ENCODE measurements at regions not wholly inside any gene's neighbourhood (a gene's known extent, or its start where the extent isn't known, plus 50 kb on each side); places are given as distances from the start of the nearest gene placed in this dataset.

DNA sequence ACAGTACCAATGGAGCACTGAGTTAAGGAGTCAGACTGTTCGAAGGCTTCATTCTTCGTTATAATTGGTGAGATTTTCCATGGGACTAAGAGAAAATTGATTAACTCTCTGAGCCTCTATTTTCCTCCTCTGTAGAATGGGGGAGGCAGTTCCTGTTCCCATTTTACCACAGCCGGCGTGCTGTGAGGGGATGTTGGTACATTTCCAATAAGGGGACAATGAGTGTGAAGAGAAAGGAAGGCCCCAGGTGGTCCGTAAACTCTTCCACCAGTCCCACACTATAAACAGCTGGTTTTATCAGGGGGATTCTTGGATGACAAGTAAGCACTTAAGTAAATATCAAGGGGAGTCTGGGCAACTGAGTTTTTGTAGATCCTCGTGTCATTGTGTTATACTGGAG is 109.9 kb downstream of the DAD1 start:
- no peak for DNase-seq (ENCODE audit: extremely low spot score, insufficient read length, low read depth)
- FAIRE-seq, result no peak

DNA sequence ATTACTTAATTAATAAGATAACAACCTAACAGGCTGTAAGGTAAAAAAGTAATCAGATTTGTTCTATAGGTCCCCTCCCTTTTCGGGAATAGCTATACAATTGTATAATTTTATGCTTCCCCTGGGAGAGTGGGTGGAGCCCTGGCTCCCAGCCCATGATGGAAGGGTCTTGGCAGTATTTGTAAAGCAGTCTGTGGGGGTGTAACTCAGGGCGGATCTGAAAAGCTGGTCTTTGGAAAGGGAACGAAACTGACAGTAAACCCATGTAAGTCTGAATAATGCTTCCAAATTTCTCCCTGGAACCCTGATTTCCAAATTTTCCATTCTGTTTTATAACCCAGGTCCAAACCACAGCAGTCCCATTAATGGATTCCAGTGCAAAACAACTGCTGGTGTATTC is 110.4 kb downstream of the DAD1 start:
- FAIRE-seq, result peak; percentile 62
- no peak for DNase-seq (ENCODE audit: extremely low spot score, insufficient read length, low read depth)

DNA sequence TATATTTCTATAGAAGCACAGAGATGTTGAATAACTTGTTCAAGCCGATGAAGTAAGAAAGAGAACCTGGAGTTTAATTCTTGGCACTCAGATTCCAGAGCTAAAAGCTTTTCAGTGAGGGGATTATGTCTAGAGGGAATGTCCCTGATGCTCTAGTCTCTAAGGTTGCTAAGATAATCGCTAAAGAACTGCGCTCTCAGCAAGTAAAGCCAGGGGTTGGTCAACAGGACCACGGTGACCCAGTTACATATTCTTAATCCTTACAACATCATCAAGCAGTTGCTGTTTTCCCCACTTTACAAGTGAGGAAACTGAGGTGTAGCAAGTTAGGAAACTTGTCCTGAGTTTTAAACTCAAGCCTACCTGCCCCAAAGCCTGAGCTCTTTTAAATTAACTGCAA is 110.8 kb downstream of the DAD1 start:
- DNase-seq (ENCODE audit: extremely low spot score, insufficient read length, low read depth) (no peak), FAIRE-seq (peak; percentile 15)

DNA sequence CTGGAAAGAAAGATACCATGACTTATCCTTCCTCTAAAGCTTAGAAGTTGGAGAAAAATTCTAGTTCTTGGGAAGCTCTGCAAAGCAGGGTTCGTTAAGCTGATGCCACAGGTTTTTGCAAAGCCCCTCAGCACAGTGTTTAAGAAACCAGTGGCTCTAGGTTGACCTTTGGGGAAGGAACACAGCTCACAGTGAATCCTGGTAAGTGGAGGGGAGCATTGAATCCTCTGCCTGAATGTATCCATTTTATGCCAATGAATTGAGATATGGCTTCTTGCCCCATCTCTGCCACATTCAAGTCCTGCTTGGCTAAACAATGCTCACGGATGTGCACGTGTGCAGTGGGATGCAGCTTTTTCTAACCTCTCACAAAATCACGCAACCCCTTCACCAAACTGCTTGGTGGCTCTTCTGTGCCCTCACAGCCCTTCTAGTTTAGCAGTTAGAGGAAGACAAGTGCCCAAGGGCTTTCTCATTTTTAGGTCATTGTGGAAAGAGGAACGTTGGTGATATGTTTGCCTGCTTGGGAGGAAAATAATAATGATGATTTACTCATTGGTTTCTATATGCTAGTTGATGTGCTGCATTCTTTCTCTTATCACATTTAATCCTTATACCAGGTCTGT is 111.3 kb downstream of the DAD1 start:
- DNase-seq (ENCODE audit: extremely low spot score, insufficient read length, low read depth), result no peak
- FAIRE-seq, result no peak

DNA sequence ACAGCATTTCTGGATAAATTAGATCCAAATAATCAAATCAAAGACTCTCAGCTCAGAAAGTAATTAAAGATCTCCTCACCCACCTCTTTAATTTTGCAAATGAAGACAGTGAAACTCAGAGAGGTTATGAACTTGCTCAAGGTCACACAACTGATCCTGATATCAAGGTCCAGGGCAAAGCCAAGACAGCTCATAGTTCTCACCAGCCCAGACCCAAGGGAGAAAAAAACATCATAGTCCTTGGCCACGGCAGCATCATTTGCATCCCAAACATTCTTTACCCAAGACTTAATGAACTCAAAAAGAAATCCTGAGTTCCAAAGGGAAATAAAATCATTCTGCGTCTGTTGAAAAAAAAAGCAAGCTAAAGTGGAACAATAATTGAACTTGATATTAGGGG is 112.1 kb downstream of the DAD1 start:
- no peak for DNase-seq (ENCODE audit: extremely low spot score, insufficient read length, low read depth)
- no peak for FAIRE-seq

DNA sequence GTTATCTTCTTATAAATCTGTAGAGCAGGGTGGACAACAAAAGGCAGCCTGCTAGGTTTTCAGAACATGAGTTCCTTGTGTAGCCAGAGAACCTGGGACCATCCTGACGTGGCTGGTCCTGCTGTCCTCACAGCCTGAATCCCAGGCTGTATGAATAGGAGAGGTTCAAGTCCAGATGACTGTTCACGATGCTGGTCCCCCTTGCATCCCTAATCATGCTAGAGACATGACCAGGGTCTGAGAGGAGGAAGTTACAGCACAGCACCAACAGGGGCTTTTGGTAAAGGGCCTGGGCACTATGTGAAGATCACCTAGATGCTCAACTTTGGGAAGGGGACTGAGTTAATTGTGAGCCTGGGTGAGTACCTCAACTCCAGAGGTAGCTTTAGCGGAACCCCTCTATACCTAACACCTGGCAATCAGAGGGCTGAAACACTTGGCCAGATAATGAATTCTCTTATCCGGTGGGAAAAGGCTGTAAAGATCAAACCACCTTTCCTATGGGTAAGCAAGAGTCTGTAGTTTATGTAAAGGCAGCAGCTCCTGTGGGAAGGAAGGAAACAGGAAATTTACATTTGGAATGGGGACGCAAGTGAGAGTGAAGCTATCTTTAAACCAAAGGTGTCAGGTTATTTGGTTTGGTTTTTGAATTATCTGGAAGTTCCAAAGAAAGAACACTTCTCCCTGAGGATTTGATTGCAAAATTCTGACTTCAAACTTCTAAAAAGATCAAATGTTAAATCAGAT is 112.8 kb downstream of the DAD1 start:
- FAIRE-seq (no peak), DNase-seq (ENCODE audit: extremely low spot score, insufficient read length, low read depth) (no peak)

DNA sequence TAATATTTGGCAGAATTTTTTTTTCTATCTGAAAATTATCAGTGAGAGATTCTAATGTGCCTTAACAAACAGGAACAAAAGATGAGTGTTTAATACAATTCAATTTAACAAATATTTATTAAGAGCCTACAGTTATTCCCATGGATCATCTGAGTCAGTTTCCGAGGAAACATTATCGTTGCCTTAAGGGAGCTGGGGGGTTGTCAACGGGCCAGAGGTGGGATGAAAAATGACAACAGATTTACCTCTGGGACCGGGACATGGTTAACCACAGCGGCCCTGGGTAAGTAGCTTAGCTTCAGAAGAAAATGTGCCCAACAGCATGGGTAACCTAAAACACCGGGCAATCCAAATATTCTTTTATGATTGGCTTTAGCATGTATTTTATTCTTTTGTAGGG is 113.6 kb downstream of the DAD1 start:
- FAIRE-seq (no peak), DNase-seq (ENCODE audit: extremely low spot score, insufficient read length, low read depth) (no peak)

DNA sequence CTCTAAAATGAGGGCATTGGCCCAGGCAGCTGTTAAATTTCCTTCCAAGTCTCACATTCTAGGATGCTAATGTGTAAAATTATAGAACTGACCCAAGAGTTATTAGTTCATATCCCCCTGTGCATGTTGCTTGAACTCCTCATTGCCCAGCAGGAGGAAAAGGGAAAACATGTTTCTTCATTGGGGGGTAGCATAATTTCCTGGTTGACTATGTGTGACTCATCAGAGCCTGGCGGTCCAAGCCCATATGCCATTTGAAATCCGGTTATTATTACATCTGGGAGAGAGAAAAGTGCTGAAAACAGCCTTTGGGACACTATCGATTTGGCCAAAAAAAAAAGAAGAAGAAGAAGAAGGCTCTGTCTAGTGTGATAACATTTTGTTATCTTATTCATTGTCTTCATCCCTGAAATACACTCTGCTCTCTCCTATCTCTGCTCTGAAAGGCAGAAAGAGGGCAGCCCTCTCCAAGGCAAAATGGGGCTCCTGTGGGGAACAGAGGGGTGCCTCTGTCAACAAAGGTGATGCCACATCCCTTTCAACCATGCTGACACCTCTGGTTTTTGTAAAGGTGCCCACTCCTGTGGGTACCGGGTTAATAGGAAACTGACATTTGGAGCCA is 114.2 kb downstream of the DAD1 start:
- no peak for FAIRE-seq

DNA sequence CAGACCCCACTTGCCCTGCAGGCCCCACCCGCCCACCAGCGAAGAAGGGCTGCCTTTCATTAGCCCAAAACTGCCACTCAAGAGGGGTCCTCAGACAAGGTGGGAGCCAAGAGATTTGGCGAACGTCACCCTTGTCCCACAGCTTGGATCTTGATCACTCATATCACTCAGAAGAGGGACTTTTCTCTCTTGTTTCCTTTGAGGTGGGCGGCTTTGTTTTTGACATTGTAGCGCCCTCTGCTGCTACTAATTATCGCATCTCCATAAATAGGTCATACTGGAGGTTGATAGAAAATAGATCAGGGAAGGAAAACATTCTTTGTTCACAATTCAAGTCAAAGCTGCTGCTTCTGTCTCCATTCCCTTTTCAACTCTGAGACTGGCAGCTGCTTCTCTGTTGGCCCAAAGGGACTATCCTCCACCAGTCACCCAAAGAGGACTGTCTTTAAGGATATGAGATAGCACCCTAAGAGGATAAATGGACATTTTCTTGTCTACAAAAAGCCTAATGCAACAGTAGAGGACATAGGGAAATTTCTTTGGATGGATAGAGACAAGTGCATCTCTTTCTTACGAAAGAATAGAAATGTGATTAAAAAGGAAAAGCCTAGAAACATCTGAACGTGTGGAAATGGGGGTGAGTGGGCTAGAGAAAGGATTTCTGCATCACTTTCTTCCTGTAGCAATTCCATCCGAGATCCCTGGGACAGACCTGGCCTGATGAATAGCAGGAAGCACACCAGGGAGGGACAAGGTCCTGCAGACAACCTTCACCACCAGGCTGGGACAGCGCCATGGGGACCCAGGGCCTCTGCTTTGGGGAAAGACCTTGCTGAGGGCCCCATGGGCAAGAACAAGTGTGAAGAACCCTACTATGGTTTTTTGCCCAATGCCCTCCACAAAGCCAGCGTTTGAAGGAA is 115.8 kb downstream of the DAD1 start:
- peak; percentile 92 for FAIRE-seq
- DNase-seq (ENCODE audit: extremely low spot score, insufficient read length, low read depth), result no peak

More for the DNA sequence above, 114.2 kb downstream of the DAD1 start:
- DNase-seq (ENCODE audit: extremely low spot score, insufficient read length, low read depth), result no peak

DNA sequence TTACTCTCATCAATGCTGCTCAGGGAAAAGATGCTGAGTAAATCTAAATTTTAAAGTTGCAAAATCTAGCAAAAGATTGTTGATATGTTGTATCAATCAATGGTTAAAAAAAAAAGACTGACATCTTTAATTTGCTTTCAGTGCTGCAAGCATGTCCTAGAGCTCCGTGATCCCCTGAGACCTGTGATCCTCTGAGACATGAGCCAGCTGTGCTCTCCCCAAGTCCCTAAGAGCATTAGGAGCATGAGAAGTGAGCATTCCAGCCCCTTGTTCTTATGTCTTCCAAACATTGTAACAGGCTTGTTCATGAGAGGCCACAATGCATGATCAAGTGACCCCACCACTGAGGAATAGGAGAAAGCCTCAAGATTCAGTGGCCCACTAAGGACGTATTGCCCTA is 116.6 kb downstream of the DAD1 start:
- FAIRE-seq, result no peak
- DNase-seq (ENCODE audit: extremely low spot score, insufficient read length, low read depth), result no peak

DNA sequence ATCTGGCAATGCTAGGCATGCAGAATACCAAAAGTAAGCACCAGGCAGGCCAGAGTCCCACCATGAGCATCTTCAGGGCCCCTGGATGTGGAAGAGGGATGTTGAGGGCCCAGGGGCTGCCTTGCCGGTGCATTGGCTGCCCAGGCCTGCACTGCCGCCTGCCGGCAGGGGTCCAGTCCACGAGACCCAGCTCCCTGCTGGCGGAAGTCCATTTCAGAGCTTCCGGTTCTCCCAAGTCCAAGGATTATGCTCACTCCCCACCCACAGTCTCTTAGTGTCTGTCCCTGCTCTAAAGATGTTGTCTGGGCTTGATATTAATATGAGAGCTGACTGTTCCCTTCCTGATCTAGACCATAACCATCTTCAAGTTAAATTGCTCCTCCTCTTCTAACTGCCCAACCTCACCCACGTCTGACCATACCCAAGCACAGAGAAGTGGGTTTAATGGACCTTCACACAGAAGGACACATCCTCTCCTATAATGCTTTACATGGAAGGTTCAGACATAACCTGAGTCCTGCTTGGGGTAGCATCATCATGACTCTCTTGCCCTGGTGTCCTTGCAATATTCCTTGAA is 117.4 kb downstream of the DAD1 start:
- DNase-seq (ENCODE audit: extremely low spot score, insufficient read length, low read depth) (no peak), FAIRE-seq (no peak)

DNA sequence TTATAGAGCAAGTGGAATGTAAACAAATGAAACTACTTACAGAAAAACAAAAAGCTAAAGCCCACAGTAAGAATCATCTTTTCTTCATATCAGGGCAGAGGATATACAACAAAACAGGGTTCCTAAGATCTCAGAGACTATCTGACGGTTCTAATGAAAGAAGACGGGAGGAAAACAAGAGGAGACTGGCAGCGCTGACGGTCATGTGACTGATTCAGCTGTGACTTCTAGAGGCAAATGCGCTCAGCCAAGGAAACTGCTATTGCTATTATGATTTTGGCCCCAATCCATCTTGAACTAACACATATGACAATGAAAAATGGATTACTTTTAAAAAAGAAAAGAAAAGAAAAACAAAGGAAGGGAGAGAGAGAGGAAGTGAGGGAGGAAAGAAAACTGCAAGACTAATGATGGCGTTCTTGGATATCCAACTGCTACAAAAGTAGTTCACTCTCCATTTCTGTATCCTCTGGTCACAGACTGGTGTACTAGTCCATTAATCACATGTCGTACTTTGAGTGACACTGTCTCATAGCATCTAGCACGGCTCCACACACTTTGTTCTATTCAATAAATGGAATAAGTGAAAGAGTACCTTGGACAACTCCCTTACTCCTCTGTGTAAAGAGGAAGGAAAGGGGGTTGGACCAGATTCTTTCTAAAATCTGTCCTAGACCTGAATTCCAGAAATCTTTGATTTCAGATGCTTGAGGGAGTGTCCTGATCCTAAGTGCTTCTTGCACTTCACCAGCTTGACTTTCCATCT is 119.3 kb downstream of the DAD1 start:
- no peak for DNase-seq (ENCODE audit: extremely low spot score, insufficient read length, low read depth)
- FAIRE-seq, result no peak

DNA sequence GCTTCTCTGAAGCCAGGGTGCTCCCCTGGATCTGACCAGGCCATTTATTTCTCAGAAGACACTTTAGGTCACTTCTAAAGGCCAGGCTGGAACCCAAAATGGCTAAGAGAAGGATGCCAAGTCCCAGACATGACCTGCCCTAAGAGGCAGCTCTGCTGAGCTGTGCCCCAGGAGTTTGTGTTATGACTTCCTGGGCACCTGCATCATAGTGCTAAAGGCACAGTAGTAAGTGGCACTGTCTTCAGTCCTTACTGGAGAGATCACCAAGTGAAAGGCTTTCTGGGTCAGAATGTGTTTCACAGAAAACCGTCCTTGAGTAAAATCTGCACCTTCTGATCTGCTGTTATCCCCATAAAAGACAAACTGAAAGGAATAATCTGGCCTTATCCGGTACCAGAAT is 120.2 kb downstream of the DAD1 start:
- DNase-seq (ENCODE audit: extremely low spot score, insufficient read length, low read depth) (no peak), FAIRE-seq (no peak)

DNA sequence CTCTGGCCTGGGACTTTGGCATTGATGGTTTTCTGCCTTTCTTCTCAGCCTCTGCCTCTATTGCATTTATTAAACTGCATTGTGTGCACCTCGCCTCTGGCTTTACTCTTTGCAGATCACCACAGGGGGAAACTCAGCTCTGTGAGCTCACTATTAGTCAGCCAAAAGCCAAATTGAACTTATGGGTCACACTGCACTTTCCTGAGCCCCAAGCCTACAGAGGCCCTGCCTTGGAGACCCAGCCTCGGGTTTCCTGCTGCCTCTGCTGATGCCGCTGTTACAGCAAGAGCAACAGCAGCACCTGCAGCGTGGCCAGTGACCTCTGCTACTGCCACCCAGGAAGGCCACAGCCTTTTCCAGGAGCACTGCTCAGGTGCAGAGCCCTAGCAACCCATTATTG is 122.5 kb downstream of the DAD1 start:
- no peak for DNase-seq (ENCODE audit: extremely low spot score, insufficient read length, low read depth)
- peak; percentile 78 for FAIRE-seq

DNA sequence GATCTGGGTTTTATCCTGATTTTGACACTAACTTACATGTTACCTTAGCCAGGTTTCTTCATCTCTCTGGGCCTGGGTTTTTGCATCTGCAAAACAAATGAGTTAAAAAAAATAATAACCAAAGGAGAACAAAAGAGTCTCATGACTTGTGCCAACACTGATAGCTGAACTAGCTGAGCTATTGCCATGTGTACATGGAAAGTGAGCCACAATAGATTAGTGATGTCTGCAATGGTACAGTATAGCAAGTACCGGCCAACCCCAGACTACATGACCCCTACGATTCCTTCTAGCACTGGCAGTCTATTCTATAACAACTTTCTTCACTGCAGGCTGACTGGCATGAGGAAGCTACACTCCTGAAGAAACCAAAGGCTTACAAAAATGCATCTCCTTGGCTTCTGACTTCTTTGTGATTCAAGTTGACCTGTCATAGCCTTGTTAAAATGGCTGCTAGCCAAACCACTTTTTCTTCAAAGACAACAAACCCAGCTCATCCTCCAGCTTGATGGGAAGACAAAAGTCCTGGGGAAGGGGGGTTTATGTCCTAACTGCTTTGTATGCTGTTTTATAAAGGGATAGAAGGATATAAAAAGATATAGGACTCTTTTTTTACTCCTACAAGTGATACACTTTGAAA is 123.7 kb downstream of the DAD1 start:
- DNase-seq (ENCODE audit: extremely low spot score, insufficient read length, low read depth) (no peak), FAIRE-seq (peak; percentile 35)

DNA sequence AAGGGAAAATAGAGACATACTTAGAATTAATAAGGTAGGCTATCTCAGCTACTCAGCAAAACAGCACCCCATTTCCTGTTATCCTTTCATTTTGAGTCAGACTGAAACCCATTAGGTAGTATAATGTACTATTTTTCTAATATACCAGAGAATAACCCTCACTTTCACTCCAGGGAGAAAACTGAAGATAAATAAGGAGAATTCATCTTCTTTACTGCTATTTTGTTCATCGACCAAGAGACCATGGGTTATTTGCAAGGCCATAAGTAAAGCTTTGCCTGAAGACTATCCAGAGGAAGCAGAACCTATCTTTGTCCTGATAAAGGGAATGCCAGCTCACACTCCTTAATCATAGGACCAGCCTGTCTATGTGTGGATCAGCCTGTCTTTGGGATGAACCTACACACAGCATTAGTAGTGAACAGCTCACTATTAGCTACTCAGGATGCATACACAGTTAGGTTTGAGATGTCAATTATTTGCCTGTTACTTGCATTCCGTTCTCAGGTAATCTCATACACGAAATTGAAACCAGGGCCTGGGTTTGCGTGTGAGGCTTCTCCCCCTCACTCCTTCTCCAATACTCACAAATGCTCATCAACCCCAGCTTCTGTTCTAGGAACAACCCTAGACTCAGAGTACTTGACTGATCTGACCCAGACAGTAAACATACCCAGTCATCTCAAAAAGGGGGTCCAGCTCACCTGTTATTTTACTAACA is 124.4 kb downstream of the DAD1 start:
- DNase-seq (ENCODE audit: extremely low spot score, insufficient read length, low read depth) (no peak), FAIRE-seq (peak; percentile 96)

DNA sequence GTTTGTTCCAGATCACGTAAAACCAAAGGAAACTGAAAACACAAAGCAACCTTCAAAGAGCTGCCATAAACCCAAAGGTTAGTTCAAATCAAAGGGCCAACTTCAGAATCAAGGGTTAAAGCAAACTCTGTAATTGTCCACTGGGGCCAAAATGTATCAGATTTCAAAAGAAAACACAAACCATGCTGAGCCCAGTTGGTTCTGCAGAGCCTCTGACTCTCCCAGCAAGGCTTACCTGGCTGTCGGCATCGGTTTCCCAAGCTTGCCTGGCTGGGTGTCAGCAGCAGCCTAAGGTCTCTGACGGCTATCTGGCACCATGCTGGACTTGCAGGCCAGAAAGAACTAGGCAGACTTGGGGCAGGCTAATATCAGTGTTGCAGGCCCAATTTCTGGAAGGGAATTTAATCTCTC is 125.3 kb downstream of the DAD1 start:
- FAIRE-seq (no peak), DNase-seq (ENCODE audit: extremely low spot score, insufficient read length, low read depth) (no peak)

DNA sequence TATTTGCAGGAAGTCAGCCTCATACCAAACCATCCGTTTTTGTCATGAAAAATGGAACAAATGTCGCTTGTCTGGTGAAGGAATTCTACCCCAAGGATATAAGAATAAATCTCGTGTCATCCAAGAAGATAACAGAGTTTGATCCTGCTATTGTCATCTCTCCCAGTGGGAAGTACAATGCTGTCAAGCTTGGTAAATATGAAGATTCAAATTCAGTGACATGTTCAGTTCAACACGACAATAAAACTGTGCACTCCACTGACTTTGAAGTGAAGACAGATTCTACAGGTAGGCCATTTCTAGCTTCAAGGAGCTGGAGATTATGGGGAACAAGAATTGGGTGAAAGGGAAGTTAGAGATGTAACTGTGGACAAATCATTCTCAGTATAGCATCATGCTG is 126.1 kb downstream of the DAD1 start:
- no peak for DNase-seq (ENCODE audit: extremely low spot score, insufficient read length, low read depth)

More for the DNA sequence above, 126.1 kb downstream of the DAD1 start:
- peak; percentile 52 for FAIRE-seq
